ENCODE measurements at regions not wholly inside any gene's neighbourhood (a gene's known extent, or its start where the extent isn't known, plus 50 kb on each side); places are given as distances from the start of the nearest gene placed in this dataset.
"Not testable (repeated sequence)": the region's sequence is repeated elsewhere in the genome, so short reads cannot be mapped to it uniquely, and the experiment has no call there.

DNA sequence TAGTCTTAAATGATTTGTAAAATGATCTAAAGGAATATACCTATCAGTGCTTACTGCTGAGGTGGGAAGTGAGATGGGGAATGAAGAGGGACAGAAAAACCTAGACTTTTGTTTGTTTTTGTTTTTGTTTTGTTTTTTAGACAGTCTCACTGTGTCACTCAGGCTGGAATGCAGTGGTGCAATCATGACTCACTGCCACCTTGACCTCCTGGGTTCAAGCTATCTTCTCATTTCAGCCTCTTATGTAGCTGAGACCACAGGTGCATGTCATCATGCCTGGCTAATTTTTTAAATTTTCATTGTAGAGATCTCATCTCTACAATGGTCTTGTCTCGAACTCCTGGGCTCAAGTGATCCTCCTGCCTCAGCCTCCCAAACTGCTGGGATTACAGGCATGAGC, 116.4 kb upstream of the SEM1 start:
- Histone ChIP-seq H3K27ac (no peak overlapping the region), H3K9me3 (no peaks in the 10 kb centered on the region), H3K36me3 (no peaks in the 10 kb centered on the region), H3K27me3 (no peaks in the 10 kb centered on the region), H3K4me3 (no peak overlapping the region), H3K4me1 (no peaks in the 10 kb centered on the region)
- DNase-seq: no peak
- TF ChIP-seq POLR2A (IDR thresholded peaks at IDR 0.05) (no peak), EP300 (IDR thresholded peaks at IDR 0.05) (no peak), POLR2AphosphoS5 (IDR thresholded peaks at IDR 0.05) (no peak)
- TF ChIP-seq, protein P1, sequence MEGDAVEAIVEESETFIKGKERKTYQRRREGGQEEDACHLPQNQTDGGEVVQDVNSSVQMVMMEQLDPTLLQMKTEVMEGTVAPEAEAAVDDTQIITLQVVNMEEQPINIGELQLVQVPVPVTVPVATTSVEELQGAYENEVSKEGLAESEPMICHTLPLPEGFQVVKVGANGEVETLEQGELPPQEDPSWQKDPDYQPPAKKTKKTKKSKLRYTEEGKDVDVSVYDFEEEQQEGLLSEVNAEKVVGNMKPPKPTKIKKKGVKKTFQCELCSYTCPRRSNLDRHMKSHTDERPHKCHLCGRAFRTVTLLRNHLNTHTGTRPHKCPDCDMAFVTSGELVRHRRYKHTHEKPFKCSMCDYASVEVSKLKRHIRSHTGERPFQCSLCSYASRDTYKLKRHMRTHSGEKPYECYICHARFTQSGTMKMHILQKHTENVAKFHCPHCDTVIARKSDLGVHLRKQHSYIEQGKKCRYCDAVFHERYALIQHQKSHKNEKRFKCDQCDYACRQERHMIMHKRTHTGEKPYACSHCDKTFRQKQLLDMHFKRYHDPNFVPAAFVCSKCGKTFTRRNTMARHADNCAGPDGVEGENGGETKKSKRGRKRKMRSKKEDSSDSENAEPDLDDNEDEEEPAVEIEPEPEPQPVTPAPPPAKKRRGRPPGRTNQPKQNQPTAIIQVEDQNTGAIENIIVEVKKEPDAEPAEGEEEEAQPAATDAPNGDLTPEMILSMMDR (IDR thresholded peaks at IDR 0.05): no peak
- intact Hi-C loops (cut with DNase I; ENCODE audit: low total_unique reads): no loop called here
- WGBS, 5 donors: 56 to 83% (median 70%) methylated on average over 1 of the region's 1 CpG

DNA sequence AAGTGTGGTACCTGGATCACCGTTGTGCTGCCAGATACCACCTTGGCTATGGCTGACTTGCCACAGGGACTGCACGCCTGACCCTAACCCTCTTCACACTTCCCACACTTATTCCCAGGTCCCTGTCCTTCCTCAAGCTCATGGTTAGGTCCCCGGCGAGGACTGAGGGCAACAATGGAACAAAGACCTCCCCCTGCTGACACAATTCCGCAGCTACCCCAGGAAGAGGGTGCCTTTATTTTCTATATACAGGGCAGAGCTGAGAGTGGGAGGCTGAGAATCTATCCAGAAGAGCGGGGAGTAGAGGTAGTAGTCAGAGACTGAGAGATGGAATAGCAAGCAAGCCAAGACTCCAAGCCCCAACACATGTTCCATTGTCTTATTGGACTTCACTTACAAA, 118.1 kb upstream of the SEM1 start:
- no peaks in the 10 kb centered on the region for H3K27me3 ChIP-seq
- 70 to 81% (median 78%) methylated on average over 6 of the region's 6 CpGs for WGBS, 5 donors
- no peaks in the 10 kb centered on the region for H3K4me1 ChIP-seq
- DNase-seq: no peak
- no peaks in the 10 kb centered on the region for H3K36me3 ChIP-seq
- H3K27ac ChIP-seq: no peak overlapping the region
- no peak for TF ChIP-seq POLR2A (IDR thresholded peaks at IDR 0.05)
- intact Hi-C loops (cut with DNase I; ENCODE audit: low total_unique reads): no loop called here
- H3K9me3 ChIP-seq: no peaks in the 10 kb centered on the region
- H3K4me3 ChIP-seq: no peak overlapping the region

DNA sequence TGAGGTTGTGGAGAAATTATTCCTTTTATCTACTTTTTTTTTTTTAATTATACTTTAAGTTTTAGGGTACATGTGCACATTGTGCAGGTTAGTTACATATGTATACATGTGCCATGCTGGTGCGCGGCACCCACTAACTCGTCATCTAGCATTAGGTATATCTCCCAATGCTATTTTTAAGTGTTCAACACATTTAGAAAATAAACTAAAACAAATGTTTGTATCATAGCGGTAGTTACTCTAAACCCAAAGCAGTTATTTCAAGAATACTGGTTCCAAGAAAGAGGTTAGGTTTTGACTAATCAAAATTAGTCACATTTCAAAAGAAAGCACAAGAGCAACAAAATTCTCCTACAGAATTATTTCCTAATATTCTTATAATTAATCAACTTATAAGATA, 119.5 kb upstream of the SEM1 start:
- H3K9me3 ChIP-seq; H3K36me3 ChIP-seq; H3K4me3 ChIP-seq; H3K27ac ChIP-seq; H3K4me1 ChIP-seq; intact Hi-C loops (cut with DNase I; ENCODE audit: low total_unique reads); H3K27me3 ChIP-seq; DNase-seq: not testable (repeated sequence)
- WGBS, 5 donors: 72 to 88% (median 86%) methylated on average over 4 of the region's 4 CpGs

DNA sequence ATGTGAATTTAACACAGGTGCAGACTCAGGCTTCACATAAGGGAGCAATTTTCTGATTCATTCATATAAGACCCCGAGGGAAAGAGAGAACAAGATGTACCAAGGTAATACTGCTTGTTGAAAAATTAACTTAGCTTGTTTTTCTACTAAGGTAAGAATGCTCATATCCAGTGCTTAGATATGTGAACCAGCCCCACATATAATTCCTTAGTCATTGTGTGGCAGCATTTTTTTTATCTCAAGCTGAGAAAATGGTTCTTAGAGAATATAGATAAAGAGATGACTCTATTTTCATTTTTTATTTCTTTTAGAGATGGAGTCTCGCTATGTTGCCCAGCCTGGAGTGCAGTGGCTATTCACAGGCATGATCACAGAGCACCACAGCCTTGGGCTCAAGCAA, 121.8 kb upstream of the SEM1 start:
- no peaks in the 10 kb centered on the region for H3K36me3 ChIP-seq
- H3K27ac ChIP-seq: no peak overlapping the region
- intact Hi-C loops (cut with DNase I; ENCODE audit: low total_unique reads): no loop called here
- no peak overlapping the region for H3K4me3 ChIP-seq
- H3K4me1 ChIP-seq: peaks cover 0 to 5% (median 0%) of the 10 kb centered on the region in 4 donors
- WGBS, 5 donors: 74 to 82% (median 77%) methylated on average over 2 of the region's 2 CpGs
- no peaks in the 10 kb centered on the region for H3K27me3 ChIP-seq
- H3K9me3 ChIP-seq: no peaks in the 10 kb centered on the region
- no peak for DNase-seq
- TF ChIP-seq, protein P1 (IDR thresholded peaks at IDR 0.05): no peak
- TF ChIP-seq POLR2AphosphoS5 (IDR thresholded peaks at IDR 0.05) (no peak), EP300 (IDR thresholded peaks at IDR 0.05) (no peak), POLR2A (IDR thresholded peaks at IDR 0.05) (no peak)

DNA sequence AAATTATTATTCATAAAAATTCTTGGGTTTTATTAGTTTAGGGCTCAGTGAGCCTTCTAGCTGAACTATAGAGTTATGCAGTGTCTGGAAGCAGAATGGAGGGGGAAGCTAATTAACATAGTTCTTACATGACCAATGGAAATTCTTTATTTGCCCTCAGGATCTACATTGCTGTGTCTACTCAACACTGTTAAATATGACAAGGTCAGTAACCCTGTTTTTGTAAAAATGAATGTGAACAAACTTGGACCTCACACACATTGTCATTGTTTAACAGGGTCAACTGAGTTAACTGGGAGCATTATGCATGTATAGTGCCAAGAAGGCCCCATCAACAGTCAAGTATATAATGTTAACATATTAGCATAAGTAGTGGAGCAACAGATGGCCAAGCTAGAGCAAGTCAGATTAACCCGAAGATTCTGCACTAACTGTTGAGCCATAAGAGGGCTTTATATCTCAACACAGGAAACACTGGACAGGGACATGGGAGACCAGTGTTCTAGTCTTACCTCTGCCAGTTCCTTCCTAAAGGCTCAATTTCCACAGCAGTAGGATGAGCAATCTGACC, 122.5 kb upstream of the SEM1 start:
- 70 to 90% (median 79%) methylated on average over 1 of the region's 1 CpG for WGBS, 5 donors
- DNase-seq: peak in 1 of 2 donors; percentile 6
- intact Hi-C loops (cut with DNase I; ENCODE audit: low total_unique reads): no loop called here

More for the DNA sequence above, 122.5 kb upstream of the SEM1 start:
- H3K9me3 ChIP-seq: no peaks in the 10 kb centered on the region
- H3K4me1 ChIP-seq: peaks cover 0 to 5% (median 0%) of the 10 kb centered on the region in 4 donors
- no peak overlapping the region for H3K4me3 ChIP-seq
- H3K27ac ChIP-seq: no peak overlapping the region
- H3K36me3 ChIP-seq: no peaks in the 10 kb centered on the region
- H3K27me3 ChIP-seq: no peaks in the 10 kb centered on the region
- no peak for TF ChIP-seq EP300 (IDR thresholded peaks at IDR 0.05)
- TF ChIP-seq POLR2A (IDR thresholded peaks at IDR 0.05): no peak
- no peak for TF ChIP-seq POLR2AphosphoS5 (IDR thresholded peaks at IDR 0.05)
- TF ChIP-seq, protein P1 (IDR thresholded peaks at IDR 0.05): no peak

Measured in stomach (tissue), 8 donors.